D721Med (cell line): ENCODE measurements at regions not wholly inside any gene's neighbourhood (a gene's known extent, or its start where the extent isn't known, plus 50 kb on each side); places are given as distances from the start of the nearest gene placed in this dataset.

Experiments
- DNase-seq: peaks from one replicate; pipeline ENCODE4 v3.0.0; 2011; ENCODE audit warnings: low spot score; ENCODE audit not compliant: insufficient read length
- FAIRE-seq: peaks from 2 replicates; lab custom pipeline; 2011; peaks lifted over from hg19 to GRCh38; lab: Jason Lieb, UNC
- CTCF ChIP-seq: IDR thresholded peaks from 2 replicates; pipeline ENCODE4 v1.5.1; 2012; ENCODE audit warnings: mild to moderate bottlenecking, control low read depth; ENCODE audit not compliant: insufficient read depth; ENCODE audit errors: missing control alignments

GRCh38 chr9:81384911-81385310 lies 304.4 kb downstream of the TLE1 start:
- DNase-seq: no peak
- FAIRE-seq: no peak
- TF ChIP-seq CTCF: no peak

GRCh38 chr9:81382281-81382680 lies 307.1 kb downstream of the TLE1 start:
- no peak for FAIRE-seq
- DNase-seq: no peak
- TF ChIP-seq CTCF: no peak

DNA sequence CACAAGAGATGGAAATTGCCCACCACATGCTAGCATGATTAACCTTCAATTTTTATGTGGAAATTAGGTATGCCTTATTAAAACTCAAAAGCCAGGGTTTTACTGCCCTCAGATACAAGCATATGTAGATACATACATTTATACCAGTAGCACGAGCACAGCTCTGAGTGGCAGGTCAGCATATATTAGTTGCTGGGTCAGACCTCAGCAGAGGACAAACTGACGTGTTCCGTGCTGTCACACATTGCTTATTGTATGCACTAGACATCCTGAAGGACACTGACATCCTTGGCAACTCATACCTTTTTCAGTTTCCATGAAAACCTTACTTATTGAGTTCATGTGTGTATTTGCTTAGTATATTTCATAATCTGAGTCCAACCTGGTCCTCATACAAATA lies 307.7 kb downstream of the TLE1 start:
- FAIRE-seq (no peak), DNase-seq (no peak)
- TF ChIP-seq CTCF: no peak

DNA sequence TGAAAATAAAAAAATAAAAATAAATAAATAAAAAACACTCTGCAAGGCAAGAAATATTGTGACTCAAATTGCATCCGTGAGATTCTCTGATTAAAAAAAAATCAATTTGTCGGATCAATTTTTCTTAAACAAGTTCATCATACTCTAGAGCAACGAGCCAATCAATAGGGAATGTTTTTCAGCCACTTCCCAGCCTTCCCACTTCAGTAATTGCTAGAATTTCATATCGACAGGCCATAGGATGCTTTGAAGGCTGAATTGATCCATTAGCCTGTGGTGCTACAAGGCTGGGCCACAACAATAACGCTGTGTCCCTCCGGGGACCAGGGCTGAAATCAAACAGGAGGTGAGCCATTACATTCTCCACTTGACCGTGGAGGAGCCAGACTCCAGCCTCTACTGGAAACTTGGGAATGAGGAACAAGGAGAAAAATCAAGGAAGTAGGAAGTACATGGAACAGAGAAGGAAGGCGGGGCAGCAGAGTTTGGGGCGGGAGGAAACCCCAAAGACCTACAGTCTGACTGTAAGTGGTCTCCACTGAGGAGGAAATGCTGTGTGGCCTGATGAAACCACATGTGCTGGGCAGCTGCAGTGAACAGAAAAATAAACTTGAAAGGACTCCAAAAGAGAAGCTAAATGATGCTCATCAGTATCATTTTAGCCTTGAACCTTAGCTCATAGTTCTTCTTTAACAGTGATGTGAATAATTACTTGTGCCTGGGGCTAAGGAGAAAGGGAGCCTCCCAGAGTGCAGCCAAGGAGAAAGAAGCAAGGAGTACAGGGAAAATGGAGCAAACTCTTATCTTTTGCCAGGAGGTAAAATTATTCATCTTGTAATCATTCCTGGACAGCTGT lies 308.6 kb downstream of the TLE1 start:
- FAIRE-seq (no peak), DNase-seq (no peak)
- TF ChIP-seq CTCF: no peak

- no peak for TF ChIP-seq CTCF
- FAIRE-seq: no peak
- DNase-seq: no peak
Measured at GRCh38 chr9:81379655-81380054, 309.7 kb downstream of the TLE1 start.

- FAIRE-seq (no peak), DNase-seq (no peak)
- no peak for TF ChIP-seq CTCF
Measured at GRCh38 chr9:81377921-81378320, 311.4 kb downstream of the TLE1 start.

DNA sequence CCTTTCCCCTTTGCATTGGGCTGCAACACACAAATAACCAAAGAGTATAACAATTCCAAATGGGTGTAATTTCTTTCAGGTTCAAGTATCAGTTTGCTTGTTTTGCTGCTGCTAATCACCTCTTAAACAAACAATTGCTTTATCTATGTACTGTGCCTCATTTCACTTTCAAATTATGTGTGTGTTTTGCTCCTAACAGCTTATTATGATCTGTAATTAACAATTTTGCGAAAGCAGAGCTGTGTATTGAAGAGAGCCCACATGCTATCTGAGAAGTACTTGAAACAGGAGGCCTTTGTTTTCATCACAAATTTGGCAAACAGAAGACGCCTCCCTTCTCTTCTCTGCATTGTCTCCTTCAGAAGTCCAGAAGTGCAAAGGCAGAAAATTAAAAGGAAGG lies 312.0 kb downstream of the TLE1 start:
- no peak for TF ChIP-seq CTCF
- no peak for FAIRE-seq
- no peak for DNase-seq
